K562 (cell line): ENCODE measurements at regions not wholly inside any gene's neighbourhood (a gene's known extent, or its start where the extent isn't known, plus 50 kb on each side); places are given as distances from the start of the nearest gene placed in this dataset.

Experiments
- ESRRB ChIP-seq: fragments of 250-450 bp; sonication (Bioruptor Pico); IDR thresholded peaks from 2 replicates; pipeline ENCODE4 v1.5.0; 2020; ENCODE audit warnings: mild to moderate bottlenecking, moderate library complexity, borderline replicate concordance
- FOXK1 ChIP-seq: sonication (generic); formaldehyde crosslinking; IDR thresholded peaks from 2 replicates; pipeline ENCODE4 v1.8.0; 2022; ENCODE audit warnings: missing genetic modification reagents, mild to moderate bottlenecking, borderline replicate concordance
- HCFC1 ChIP-seq: IDR thresholded peaks from 2 replicates; pipeline ENCODE4 v1.6.1; 2012; ENCODE audit warnings: low read depth, low read length, improper control_type of control experiment
- JUNB ChIP-seq: fragments of 450-650 bp; formaldehyde crosslinking; conservative IDR thresholded peaks from 2 replicates; pipeline ENCODE4 v1.4.0; 2020; ENCODE audit warnings: mild to moderate bottlenecking
- MEF2D ChIP-seq: conservative IDR thresholded peaks from 2 replicates; pipeline ENCODE4 v1.6.1; 2016; ENCODE audit warnings: low read depth, missing genetic modification characterization, missing compliant biosample characterization
- RAD21 ChIP-seq, 2 experiments: fragments of 250-450 bp in 1 of 2; fragments of 450-650 bp in 1 of 2; sonication (Bioruptor Pico) in 1 of 2; formaldehyde crosslinking in 1 of 2; IDR thresholded peaks in 1 of 2; conservative IDR thresholded peaks in 1 of 2; 2 replicates each; pipeline versions ENCODE4 v1.4.0 to v1.8.0; 2020 to 2022; ENCODE audit warnings: mild to moderate bottlenecking in 2 of 2, moderate library complexity in 1 of 2
- TF ChIP-seq, protein P1 (sequence below): sonication (generic); formaldehyde crosslinking; IDR thresholded peaks from 2 replicates; pipeline ENCODE4 v1.8.1; 2022; ENCODE audit warnings: missing genetic modification reagents
- TF ChIP-seq, protein P2 (sequence below): fragments of 250-450 bp; sonication (Bioruptor Pico); IDR thresholded peaks from 2 replicates; pipeline ENCODE4 v1.8.0; 2021; ENCODE audit warnings: borderline replicate concordance, mild to moderate bottlenecking, moderate library complexity; ENCODE audit not compliant: poor library complexity, severe bottlenecking
- TF ChIP-seq, protein P3 (sequence below), 2 experiments: IDR thresholded peaks in 1 of 2; conservative IDR thresholded peaks in 1 of 2; 2 replicates each; pipeline ENCODE4 v1.6.1; 2016; ENCODE audit warnings: low read depth in 2 of 2, mild to moderate bottlenecking in 1 of 2, missing compliant biosample characterization in 1 of 2, missing genetic modification characterization in 1 of 2, moderate library complexity in 1 of 2
- TF ChIP-seq, protein P4 (sequence below), 3 experiments: IDR thresholded peaks in 2 of 3; conservative IDR thresholded peaks in 1 of 3; 2 replicates each; pipeline ENCODE4 v1.5.1; 2011 to 2012; ENCODE audit warnings: low read length in 3 of 3, mild to moderate bottlenecking in 3 of 3, control low read depth in 2 of 3, improper control_type of control experiment in 1 of 3, inconsistent platforms in 1 of 3, low read depth in 1 of 3, mixed read lengths in 1 of 3, moderate library complexity in 1 of 3; ENCODE audit not compliant: insufficient read depth in 2 of 3

DNA sequence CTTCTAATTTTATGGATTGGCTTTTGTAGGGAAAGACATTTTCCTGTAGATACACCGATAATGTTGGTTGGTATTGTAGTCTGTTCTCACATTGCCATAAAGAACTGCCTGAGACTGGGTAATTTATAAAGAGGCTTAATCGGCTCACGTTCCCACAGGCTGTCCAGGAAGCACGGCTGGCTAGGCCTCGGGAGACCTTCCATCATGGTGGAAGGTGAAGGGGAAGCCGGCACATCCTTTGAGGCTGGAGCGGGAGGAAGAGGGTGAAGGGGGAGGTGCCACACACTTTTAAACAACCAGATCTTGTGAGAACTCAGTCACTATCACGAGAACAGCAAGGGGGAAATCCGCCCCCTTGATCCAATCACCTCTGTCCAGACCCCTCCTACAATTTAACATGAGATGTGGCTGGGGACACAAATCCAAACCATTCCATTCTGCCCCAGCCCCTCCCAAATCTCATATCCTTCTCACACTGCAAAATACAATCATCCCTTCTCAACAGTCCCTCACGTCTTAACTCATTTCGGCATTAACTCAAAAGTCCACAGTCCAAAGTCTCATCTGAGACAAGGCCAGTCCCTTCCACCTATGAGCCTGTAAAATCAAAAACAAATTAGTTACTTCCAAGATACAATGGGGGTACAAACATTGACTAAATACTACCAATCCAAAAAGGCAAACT, 66.7 kb upstream of the EIF5 start:
- TF ChIP-seq, protein P1, sequence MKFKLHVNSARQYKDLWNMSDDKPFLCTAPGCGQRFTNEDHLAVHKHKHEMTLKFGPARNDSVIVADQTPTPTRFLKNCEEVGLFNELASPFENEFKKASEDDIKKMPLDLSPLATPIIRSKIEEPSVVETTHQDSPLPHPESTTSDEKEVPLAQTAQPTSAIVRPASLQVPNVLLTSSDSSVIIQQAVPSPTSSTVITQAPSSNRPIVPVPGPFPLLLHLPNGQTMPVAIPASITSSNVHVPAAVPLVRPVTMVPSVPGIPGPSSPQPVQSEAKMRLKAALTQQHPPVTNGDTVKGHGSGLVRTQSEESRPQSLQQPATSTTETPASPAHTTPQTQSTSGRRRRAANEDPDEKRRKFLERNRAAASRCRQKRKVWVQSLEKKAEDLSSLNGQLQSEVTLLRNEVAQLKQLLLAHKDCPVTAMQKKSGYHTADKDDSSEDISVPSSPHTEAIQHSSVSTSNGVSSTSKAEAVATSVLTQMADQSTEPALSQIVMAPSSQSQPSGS (CRISPR knock-in tag): no peak
- TF ChIP-seq ESRRB (CRISPR knock-in tag) (no peak), MEF2D (tag) (no peak), HCFC1 (no peak), JUNB (CRISPR knock-in tag) (no peak), FOXK1 (CRISPR knock-in tag) (no peak), RAD21 (CRISPR knock-in tag; conservative IDR thresholded peaks at IDR 0.05 in 1 of 2, IDR thresholded peaks at IDR 0.05 in 1 of 2) (no peak)
- TF ChIP-seq, protein P2, sequence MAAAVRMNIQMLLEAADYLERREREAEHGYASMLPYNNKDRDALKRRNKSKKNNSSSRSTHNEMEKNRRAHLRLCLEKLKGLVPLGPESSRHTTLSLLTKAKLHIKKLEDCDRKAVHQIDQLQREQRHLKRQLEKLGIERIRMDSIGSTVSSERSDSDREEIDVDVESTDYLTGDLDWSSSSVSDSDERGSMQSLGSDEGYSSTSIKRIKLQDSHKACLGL: no peak
- TF ChIP-seq, protein P3, sequence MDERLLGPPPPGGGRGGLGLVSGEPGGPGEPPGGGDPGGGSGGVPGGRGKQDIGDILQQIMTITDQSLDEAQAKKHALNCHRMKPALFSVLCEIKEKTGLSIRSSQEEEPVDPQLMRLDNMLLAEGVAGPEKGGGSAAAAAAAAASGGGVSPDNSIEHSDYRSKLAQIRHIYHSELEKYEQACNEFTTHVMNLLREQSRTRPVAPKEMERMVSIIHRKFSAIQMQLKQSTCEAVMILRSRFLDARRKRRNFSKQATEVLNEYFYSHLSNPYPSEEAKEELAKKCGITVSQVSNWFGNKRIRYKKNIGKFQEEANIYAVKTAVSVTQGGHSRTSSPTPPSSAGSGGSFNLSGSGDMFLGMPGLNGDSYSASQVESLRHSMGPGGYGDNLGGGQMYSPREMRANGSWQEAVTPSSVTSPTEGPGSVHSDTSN (CRISPR knock-in tag; IDR thresholded peaks at IDR 0.05; ENCODE audit: low read depth): no peak
- TF ChIP-seq, protein P3 (tag; conservative IDR thresholded peaks at IDR 0.05; ENCODE audit: low read depth): no peak
- TF ChIP-seq, protein P4, sequence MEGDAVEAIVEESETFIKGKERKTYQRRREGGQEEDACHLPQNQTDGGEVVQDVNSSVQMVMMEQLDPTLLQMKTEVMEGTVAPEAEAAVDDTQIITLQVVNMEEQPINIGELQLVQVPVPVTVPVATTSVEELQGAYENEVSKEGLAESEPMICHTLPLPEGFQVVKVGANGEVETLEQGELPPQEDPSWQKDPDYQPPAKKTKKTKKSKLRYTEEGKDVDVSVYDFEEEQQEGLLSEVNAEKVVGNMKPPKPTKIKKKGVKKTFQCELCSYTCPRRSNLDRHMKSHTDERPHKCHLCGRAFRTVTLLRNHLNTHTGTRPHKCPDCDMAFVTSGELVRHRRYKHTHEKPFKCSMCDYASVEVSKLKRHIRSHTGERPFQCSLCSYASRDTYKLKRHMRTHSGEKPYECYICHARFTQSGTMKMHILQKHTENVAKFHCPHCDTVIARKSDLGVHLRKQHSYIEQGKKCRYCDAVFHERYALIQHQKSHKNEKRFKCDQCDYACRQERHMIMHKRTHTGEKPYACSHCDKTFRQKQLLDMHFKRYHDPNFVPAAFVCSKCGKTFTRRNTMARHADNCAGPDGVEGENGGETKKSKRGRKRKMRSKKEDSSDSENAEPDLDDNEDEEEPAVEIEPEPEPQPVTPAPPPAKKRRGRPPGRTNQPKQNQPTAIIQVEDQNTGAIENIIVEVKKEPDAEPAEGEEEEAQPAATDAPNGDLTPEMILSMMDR (IDR thresholded peaks at IDR 0.05 in 2 of 3, conservative IDR thresholded peaks at IDR 0.05 in 1 of 3; ENCODE audit: insufficient read depth in 2 of 3, low read depth in 1 of 3, low read length in 3 of 3): no peak
